K562 (cell line): ENCODE measurements at regions not wholly inside any gene's neighbourhood (a gene's known extent, or its start where the extent isn't known, plus 50 kb on each side); places are given as distances from the start of the nearest gene placed in this dataset.

ENCODE experiments used
- CLOCK ChIP-seq: fragments of 250-450 bp; sonication (Bioruptor Pico); IDR thresholded peaks from 2 replicates; pipeline ENCODE4 v1.4.0; 2020; ENCODE audit warnings: mild to moderate bottlenecking, moderate library complexity, borderline replicate concordance
- E2F6 ChIP-seq, 2 experiments: IDR thresholded peaks; 2 replicates each; pipeline ENCODE4 v1.6.1; 2011; ENCODE audit warnings: borderline replicate concordance in 1 of 2, control low read depth in 1 of 2, low read depth in 1 of 2, low read length in 1 of 2, mild to moderate bottlenecking in 1 of 2, mixed read lengths in 1 of 2, moderate library complexity in 1 of 2; ENCODE audit not compliant: insufficient read depth in 1 of 2, insufficient read length in 1 of 2, poor library complexity in 1 of 2, severe bottlenecking in 1 of 2; ENCODE audit errors: extremely low read depth in 1 of 2
- GATAD2B ChIP-seq: fragments of 450-650 bp; IDR thresholded peaks from 2 replicates; pipeline ENCODE4 v1.6.1; 2017; ENCODE audit warnings: mild to moderate bottlenecking, borderline replicate concordance
- HLTF ChIP-seq: fragments of 450-650 bp; IDR thresholded peaks from 2 replicates; pipeline ENCODE4 v1.6.1; 2016
- NCOR1 ChIP-seq: fragments of 450-650 bp; IDR thresholded peaks from 2 replicates; pipeline ENCODE4 v1.6.1; 2016; ENCODE audit warnings: mild to moderate bottlenecking, moderate library complexity
- SMARCA5 ChIP-seq: fragments of 450-650 bp; IDR thresholded peaks from 2 replicates; pipeline ENCODE4 v1.6.1; 2016
- TCF7 ChIP-seq: sonication (generic); IDR thresholded peaks from 2 replicates; pipeline ENCODE4 v1.6.1; 2016; ENCODE audit warnings: antibody characterized with exemption, borderline replicate concordance
- TRIM24 ChIP-seq, 2 experiments: fragments of 450-650 bp; IDR thresholded peaks; 2 replicates each; pipeline ENCODE4 v1.6.1; 2016
- ZBTB2 ChIP-seq: fragments of 450-650 bp; IDR thresholded peaks from 2 replicates; pipeline ENCODE4 v1.6.1; 2016; ENCODE audit warnings: antibody characterized with exemption
- ZNF764 ChIP-seq: fragments of 250-450 bp; sonication (Bioruptor Pico); IDR thresholded peaks from 2 replicates; pipeline ENCODE4 v1.4.0; 2020; ENCODE audit warnings: low read depth, mild to moderate bottlenecking, moderate library complexity

- peak; percentile 95 for TF ChIP-seq ZBTB2
- TF ChIP-seq TRIM24 (IDR thresholded peaks at IDR 0.05) = peak; percentile 54 to 57; a peak in 3 of 4 replicates
- no peak for TF ChIP-seq TCF7
- no peak for TF ChIP-seq CLOCK (CRISPR knock-in tag)
- no peak for TF ChIP-seq E2F6 (IDR thresholded peaks at IDR 0.05; ENCODE audit: borderline replicate concordance in 1 of 2, extremely low read depth in 1 of 2, insufficient read depth in 1 of 2, insufficient read length in 1 of 2, low read depth in 1 of 2, low read length in 1 of 2, poor library complexity in 1 of 2, severe bottlenecking in 1 of 2)
- peak; percentile 76 for TF ChIP-seq SMARCA5
- TF ChIP-seq NCOR1 = 0 out of 2 replicates have a peak, but pooled peaks have one; percentile 17
- TF ChIP-seq ZNF764 = no peak
- TF ChIP-seq GATAD2B = peak; percentile 94
- TF ChIP-seq HLTF = 0 out of 2 replicates have a peak, but pooled peaks have one; percentile 20
Observed at GRCh38 chr2:12173271-12173942, 427.0 kb downstream of the LPIN1 start (continued).
